Uterus (tissue), 3 donors: ENCODE measurements at regions not wholly inside any gene's neighbourhood (a gene's known extent, or its start where the extent isn't known, plus 50 kb on each side); places are given as distances from the start of the nearest gene placed in this dataset.

Source experiments
- DNase-seq, 2 donors: peaks; one replicate each; pipeline ENCODE4 v3.0.0-alpha.2; 2019 to 2020
- H3K27ac ChIP-seq, 2 donors: fragments of 200-600 bp; sonication (generic); 1 replicate in 1 of 2; 2 replicates in 1 of 2; pipeline ENCODE4 v1.5.1; 2016 to 2018
- H3K27me3 ChIP-seq, 2 donors: fragments of 200-600 bp; sonication (generic); one replicate each; pipeline ENCODE4 v1.5.1; 2018 to 2019; ENCODE audit warnings: control low read depth in 1 of 2
- H3K36me3 ChIP-seq, 2 donors: fragments of 200-600 bp; sonication (generic); one replicate each; pipeline ENCODE4 v1.5.1; 2019; ENCODE audit warnings: control low read depth in 1 of 2
- H3K4me1 ChIP-seq, 2 donors: fragments of 200-600 bp; sonication (generic); one replicate each; pipeline ENCODE4 v1.5.1; 2018 to 2019; ENCODE audit warnings: control low read depth in 1 of 2
- H3K4me3 ChIP-seq, 2 donors: fragments of 200-600 bp; sonication (generic); 1 replicate in 1 of 2; 2 replicates in 1 of 2; pipeline ENCODE4 v1.5.1; 2018 to 2019; ENCODE audit warnings: mild to moderate bottlenecking in 1 of 2
- H3K9me3 ChIP-seq, 2 donors: fragments of 200-600 bp; sonication (generic); one replicate each; pipeline ENCODE4 v1.5.1; 2019; ENCODE audit warnings: control low read depth in 1 of 2
- CTCF ChIP-seq, 4 experiments: fragments of 200-600 bp in 2 of 4; fragments of 450-650 bp in 2 of 4; sonication (generic) in 2 of 4; IDR thresholded peaks; one replicate each; pipeline ENCODE4 v1.5.1; 2016 to 2019; ENCODE audit warnings: antibody characterized with exemption in 4 of 4, mild to moderate bottlenecking in 2 of 4, moderate library complexity in 1 of 4
- POLR2A ChIP-seq, 2 donors: fragments of 450-650 bp; IDR thresholded peaks; one replicate each; pipeline ENCODE4 v1.6.1; 2016; ENCODE audit warnings: antibody characterized with exemption in 2 of 2, mild to moderate bottlenecking in 1 of 2, moderate library complexity in 1 of 2
- intact Hi-C: fragments of 100-400 bp; cut with DNase I; formaldehyde crosslinking; loops from one replicate; pipeline ENCODE4 v1.15.1; 2023; ENCODE audit warnings: low total_unique reads
- donor health status: DM: yes; HTN: yes; CAD: no.

DNA sequence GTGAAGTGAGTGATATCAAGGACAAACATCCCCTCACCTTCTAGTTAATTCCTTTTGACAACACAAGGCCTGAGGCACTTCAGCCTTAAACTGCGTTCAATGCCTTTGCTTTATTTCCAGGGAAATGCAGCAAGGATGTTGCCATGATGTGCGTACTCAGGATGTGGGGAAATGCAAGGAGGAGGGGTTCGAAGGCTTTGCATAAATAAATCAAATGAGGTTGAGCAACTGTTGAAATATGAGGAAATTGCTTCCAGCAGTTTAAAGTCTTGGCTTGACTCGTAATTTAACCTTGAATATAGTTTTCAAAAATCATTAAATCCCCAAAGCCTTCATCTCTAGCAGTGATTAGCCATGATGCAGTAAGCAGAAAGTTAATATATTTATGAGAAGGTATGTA, 81.8 kb upstream of the CCL2 start:
- Histone ChIP-seq H3K27ac (no peak overlapping the region), H3K9me3 (no peaks in the 10 kb centered on the region), H3K4me3 (no peak overlapping the region), H3K4me1 (no peaks in the 10 kb centered on the region), H3K36me3 (no peaks in the 10 kb centered on the region), H3K27me3 (no peaks in the 10 kb centered on the region)
- DNase-seq, result no peak
- no peak for TF ChIP-seq POLR2A (IDR thresholded peaks at IDR 0.05)
- no peak for TF ChIP-seq CTCF (IDR thresholded peaks at IDR 0.05)
- intact Hi-C loops, result no loop called here

DNA sequence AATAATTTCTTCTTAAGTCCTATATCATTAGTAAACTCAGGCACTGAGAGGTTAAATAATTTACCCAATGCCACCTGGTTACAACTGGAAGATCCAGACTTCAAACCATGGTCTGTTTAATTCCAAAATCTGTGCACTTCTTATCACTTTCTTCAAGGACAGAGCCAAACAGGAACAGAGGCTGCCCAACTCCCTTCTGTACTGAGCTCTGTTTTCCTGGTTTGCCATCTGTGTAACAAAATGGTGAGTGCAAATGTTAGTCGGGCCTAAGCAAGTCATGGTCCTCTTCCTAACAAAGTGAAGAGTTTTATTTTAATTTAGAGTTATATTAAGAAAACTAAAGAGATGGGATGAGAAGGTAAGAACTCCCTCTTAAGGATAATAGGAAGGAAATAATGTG, 80.6 kb upstream of the CCL2 start:
- intact Hi-C loops, result no loop called here
- Histone ChIP-seq H3K27ac (no peak overlapping the region), H3K27me3 (no peaks in the 10 kb centered on the region), H3K4me1 (no peaks in the 10 kb centered on the region), H3K36me3 (no peaks in the 10 kb centered on the region), H3K9me3 (no peaks in the 10 kb centered on the region), H3K4me3 (no peak overlapping the region)
- no peak for DNase-seq
- TF ChIP-seq CTCF (IDR thresholded peaks at IDR 0.05) (no peak), POLR2A (IDR thresholded peaks at IDR 0.05) (no peak)

- no peak for DNase-seq
- no peaks in the 10 kb centered on the region for H3K36me3 ChIP-seq
- TF ChIP-seq POLR2A (IDR thresholded peaks at IDR 0.05), result no peak
- no peak for TF ChIP-seq CTCF (IDR thresholded peaks at IDR 0.05)
- no peak overlapping the region for H3K4me3 ChIP-seq
- intact Hi-C loops, result no loop called here
- no peaks in the 10 kb centered on the region for H3K9me3 ChIP-seq
- no peak overlapping the region for H3K27ac ChIP-seq
- H3K27me3 ChIP-seq, result no peaks in the 10 kb centered on the region
- no peaks in the 10 kb centered on the region for H3K4me1 ChIP-seq
Observed at GRCh38 chr17:34176440-34176839, 78.6 kb upstream of the CCL2 start.

DNA sequence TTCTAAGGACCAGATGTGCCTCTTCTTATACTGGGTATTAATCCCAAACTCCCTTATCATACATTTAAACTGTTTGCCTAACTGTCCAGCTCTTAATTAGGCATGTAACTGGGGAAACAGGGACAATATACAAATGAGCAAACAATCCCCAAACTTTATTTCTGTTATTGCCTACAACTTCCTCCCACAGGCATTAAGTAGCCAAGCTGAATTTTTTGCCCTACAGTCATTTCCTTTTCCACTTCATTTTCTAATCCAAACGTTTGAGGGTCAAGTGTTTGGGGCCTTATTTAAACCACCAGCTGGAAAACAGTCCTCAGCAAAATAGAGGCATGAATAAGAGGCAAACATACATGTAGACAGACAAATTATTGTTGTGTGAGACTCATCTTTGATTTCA, 77.4 kb upstream of the CCL2 start:
- DNase-seq, result no peak
- H3K4me1 ChIP-seq, result no peaks in the 10 kb centered on the region

DNA sequence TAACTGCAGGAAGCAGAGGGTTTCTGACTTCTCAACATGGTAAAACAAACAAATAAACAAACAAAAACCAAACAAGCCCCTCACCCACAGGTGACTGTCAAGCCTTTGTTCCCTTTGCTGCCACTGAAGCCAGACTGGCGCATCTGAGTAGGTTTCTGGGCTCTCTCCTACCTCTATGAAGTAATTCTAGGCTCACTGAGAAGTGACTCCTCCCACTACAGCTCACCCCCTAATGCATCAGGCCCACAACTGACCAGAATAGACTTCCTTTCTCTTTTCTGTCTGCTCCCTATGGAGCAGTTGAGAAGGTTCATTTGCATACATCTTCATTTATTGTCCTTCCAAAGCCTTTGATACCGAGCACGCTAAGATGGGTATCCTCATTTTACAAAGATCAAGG, 77.0 kb upstream of the CCL2 start:
- no peak for DNase-seq
- Histone ChIP-seq H3K4me3 (no peak overlapping the region), H3K4me1 (no peaks in the 10 kb centered on the region), H3K27me3 (no peaks in the 10 kb centered on the region), H3K9me3 (no peaks in the 10 kb centered on the region), H3K27ac (no peak overlapping the region), H3K36me3 (no peaks in the 10 kb centered on the region)
- intact Hi-C loops, result no loop called here
- TF ChIP-seq CTCF (IDR thresholded peaks at IDR 0.05) (no peak), POLR2A (IDR thresholded peaks at IDR 0.05) (no peak)

More for the DNA sequence above, 77.4 kb upstream of the CCL2 start:
- TF ChIP-seq CTCF (IDR thresholded peaks at IDR 0.05), result no peak
- TF ChIP-seq POLR2A (IDR thresholded peaks at IDR 0.05), result no peak
- H3K36me3 ChIP-seq, result no peaks in the 10 kb centered on the region
- no peaks in the 10 kb centered on the region for H3K9me3 ChIP-seq
- H3K27me3 ChIP-seq, result no peaks in the 10 kb centered on the region
- no peak overlapping the region for H3K4me3 ChIP-seq
- H3K27ac ChIP-seq, result no peak overlapping the region
- intact Hi-C loops, result no loop called here
